ENCODE measurements at regions not wholly inside any gene's neighbourhood (a gene's known extent, or its start where the extent isn't known, plus 50 kb on each side); places are given as distances from the start of the nearest gene placed in this dataset.

DNA sequence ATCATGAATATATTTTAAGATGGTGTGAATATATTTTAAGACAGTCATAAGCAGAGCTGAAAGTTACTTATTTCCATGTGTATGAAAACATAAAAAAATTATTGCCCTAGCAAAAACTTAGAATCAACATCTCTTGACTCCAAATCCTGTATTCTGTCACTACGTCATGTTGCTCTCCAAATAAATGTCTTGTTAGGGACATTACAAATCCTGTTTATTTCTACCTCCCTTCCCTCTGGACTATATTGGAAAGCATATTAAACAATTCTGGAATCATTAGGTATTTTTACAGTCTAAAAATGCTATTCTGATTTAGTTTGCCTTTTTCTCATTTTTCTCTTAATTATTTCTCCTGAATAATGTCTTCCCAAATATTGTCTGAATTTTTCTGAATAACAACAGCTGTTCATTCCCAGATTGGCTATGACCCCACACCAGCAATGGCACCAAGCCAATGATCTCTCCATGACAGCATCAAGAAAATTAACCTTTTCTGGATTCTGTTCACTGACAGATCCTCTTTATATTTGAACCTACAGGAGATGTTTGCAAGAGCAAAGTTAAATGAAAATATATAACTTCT is 523.1 kb downstream of the IQCM start:
- H2AK5ac ChIP-seq (ENCODE audit: low read depth, low read length), result no peak overlapping the region
- H3K79me2 ChIP-seq (ENCODE audit: control insufficient read depth in 1 of 2, insufficient read depth in 2 of 2, low read length in 2 of 2), result no peaks in the 10 kb centered on the region
- no peaks in the 10 kb centered on the region for H3K27me3 ChIP-seq (replicated peaks in 1 of 4; ENCODE audit: control insufficient read depth in 3 of 4, extremely low read depth in 1 of 4, insufficient read depth in 3 of 4, low read length in 3 of 4)
- ChIA-PET POLR2A (ENCODE audit: partially characterized antibody) (no interaction called here), CTCF (ENCODE audit: partially characterized antibody) (interaction anchor here (1.4 kb wide), 1 partner anchor 15 kb away, joined by 3 read pairs; no protein-coding TSS in a partner anchor)
- FAIRE-seq (no peak), DNase-seq (ENCODE audit: low read depth in 1 of 2, low spot score in 2 of 2) (no peak)
- no peak overlapping the region for H3K27ac ChIP-seq (ENCODE audit: low read depth, low read length)
- no peaks in the 10 kb centered on the region for H3K23me2 ChIP-seq (ENCODE audit: low read depth, low read length)
- no peaks in the 10 kb centered on the region for H3K9me3 ChIP-seq (ENCODE audit: insufficient read depth in 2 of 2, low read depth in 1 of 2, low read length in 1 of 2)
- 0 out of 7 replicates have a peak, but pooled peaks cover 0 to 2% (median 0%) of the 10 kb centered on the region in 4 experiments for H3K4me1 ChIP-seq (replicated peaks in 1 of 4; ENCODE audit: control insufficient read depth in 3 of 4, insufficient read depth in 4 of 4, low read length in 3 of 4)
- H2AFZ ChIP-seq (ENCODE audit: low read length), result no peak overlapping the region
- 100% methylated on average over 1 of the region's 1 CpG; no CpG with 5 or more reads in 1 of the 2 experiments for WGBS, 2 experiments (ENCODE audit: extremely low coverage in 1 of 2, insufficient coverage in 1 of 2, insufficient read length in 1 of 2, insufficient replicate concordance in 2 of 2, low coverage in 1 of 2, low lambda C conversion rate in 2 of 2, missing lambda C conversion rate in 1 of 2)
- H4K91ac ChIP-seq (replicated peaks; ENCODE audit: insufficient read length, low read length), result no peak overlapping the region
- no peak overlapping the region for H3K9ac ChIP-seq (replicated peaks in 1 of 4; ENCODE audit: extremely low read depth in 1 of 4, low read depth in 3 of 4, low read length in 3 of 4)
- no peak overlapping the region for H2BK20ac ChIP-seq (ENCODE audit: low read length)
- TF ChIP-seq RBBP5 (IDR thresholded peaks at IDR 0.05; ENCODE audit: borderline replicate concordance, low read depth, low read length), result no peak
- no peak overlapping the region for H4K8ac ChIP-seq (ENCODE audit: extremely low read depth, insufficient read depth, low read length)
- no peak overlapping the region for H3K4ac ChIP-seq (replicated peaks; ENCODE audit: insufficient read length, low read depth, low read length)
- H3K18ac ChIP-seq (ENCODE audit: extremely low read depth, low read length), result no peak overlapping the region
- H2BK5ac ChIP-seq (ENCODE audit: low read depth, low read length), result no peak overlapping the region
- H3K56ac ChIP-seq (replicated peaks; ENCODE audit: insufficient read length, low read depth, low read length), result no peak overlapping the region
- no peak overlapping the region for H3K23ac ChIP-seq (ENCODE audit: insufficient read length)
- H3K4me2 ChIP-seq (ENCODE audit: insufficient read depth in 1 of 2, low read depth in 2 of 2, low read length in 2 of 2), result no peak overlapping the region
- no peak overlapping the region for H3K4me3 ChIP-seq (ENCODE audit: extremely low read depth in 1 of 4, insufficient read depth in 2 of 4, low read depth in 3 of 4, low read length in 4 of 4)
- H3K14ac ChIP-seq (ENCODE audit: insufficient read length), result no peak overlapping the region
- H2BK120ac ChIP-seq (replicated peaks; ENCODE audit: low read depth, low read length), result no peak overlapping the region
- H3K36me3 ChIP-seq (ENCODE audit: control insufficient read depth in 2 of 4, insufficient read depth in 4 of 4, low read length in 3 of 4), result no peaks in the 10 kb centered on the region
- H2BK15ac ChIP-seq (ENCODE audit: low read length), result no peak overlapping the region
- no peak overlapping the region for H2BK12ac ChIP-seq (ENCODE audit: low read depth, low read length)
- H4K5ac ChIP-seq (ENCODE audit: insufficient read length, low read depth, low read length), result no peak overlapping the region
- no peaks in the 10 kb centered on the region for H4K20me1 ChIP-seq (replicated peaks in 1 of 2; ENCODE audit: control insufficient read depth in 1 of 2, insufficient read depth in 2 of 2, low read length in 2 of 2)
- H3K79me1 ChIP-seq (ENCODE audit: low read depth, low read length), result no peaks in the 10 kb centered on the region

All from H1 (cell line).